Fibroblast of lung (primary cell): ENCODE measurements at regions not wholly inside any gene's neighbourhood (a gene's known extent, or its start where the extent isn't known, plus 50 kb on each side); places are given as distances from the start of the nearest gene placed in this dataset.

Experiments
- CTCF ChIP-seq, 2 donors: IDR thresholded peaks in 1 of 2; conservative IDR thresholded peaks in 1 of 2; 1 replicate in 1 of 2; 2 replicates in 1 of 2; pipeline ENCODE4 v1.5.1; 2011 to 2012; ENCODE audit warnings: low read length in 2 of 2, control low read depth in 1 of 2, inconsistent platforms in 1 of 2, low read depth in 1 of 2, mild to moderate bottlenecking in 1 of 2
- EZH2 ChIP-seq: IDR thresholded peaks from 2 replicates; pipeline ENCODE4 v1.5.1; 2012; ENCODE audit warnings: low read length, control low read depth, mild to moderate bottlenecking; ENCODE audit errors: missing control alignments

DNA sequence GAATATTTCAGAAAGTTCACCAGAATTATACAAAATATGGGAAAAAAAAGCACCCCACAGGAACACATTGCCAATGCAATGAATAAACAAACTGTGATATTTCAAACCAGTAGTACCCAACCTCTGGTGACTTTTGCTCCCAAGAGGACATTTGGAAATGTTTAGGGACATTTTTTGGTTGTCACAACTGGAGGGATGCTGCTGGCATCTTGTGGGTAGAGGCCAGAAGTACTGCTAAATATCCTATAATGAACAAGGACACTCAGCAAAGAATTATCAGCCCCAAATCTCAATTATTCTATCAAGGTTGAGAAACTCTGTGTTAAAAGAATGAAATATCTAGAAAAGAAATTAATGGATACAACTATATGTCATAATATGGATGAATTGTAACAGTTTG lies 1334.4 kb upstream of the FLRT2 start:
- TF ChIP-seq CTCF (conservative IDR thresholded peaks at IDR 0.05 in 1 of 2, IDR thresholded peaks at IDR 0.05 in 1 of 2; ENCODE audit: low read depth in 1 of 2, low read length in 2 of 2) (no peak), EZH2 (no peak)
